ENCODE measurements at regions not wholly inside any gene's neighbourhood (a gene's known extent, or its start where the extent isn't known, plus 50 kb on each side); places are given as distances from the start of the nearest gene placed in this dataset.

DNA sequence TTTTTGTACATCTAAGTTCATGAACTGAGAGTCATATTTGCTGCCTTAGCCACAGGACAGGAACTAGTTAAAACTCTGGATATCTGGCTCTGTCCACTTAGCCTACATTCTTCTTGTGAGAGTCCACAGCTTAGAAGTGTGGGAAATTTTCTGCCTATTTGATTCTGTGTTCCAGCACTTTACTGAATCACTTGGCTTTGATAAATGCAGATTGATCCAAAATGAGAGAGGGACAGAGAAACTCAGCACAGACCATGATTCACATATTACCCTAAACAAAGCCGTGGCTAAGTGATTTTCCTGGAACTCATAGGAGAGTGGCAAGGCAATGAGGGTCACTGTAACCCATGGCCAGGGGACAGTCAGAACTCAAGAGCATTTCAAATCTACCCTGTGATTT is 87.5 kb upstream of the CADPS start:
- POLR2A ChIA-PET = no interaction called here

DNA sequence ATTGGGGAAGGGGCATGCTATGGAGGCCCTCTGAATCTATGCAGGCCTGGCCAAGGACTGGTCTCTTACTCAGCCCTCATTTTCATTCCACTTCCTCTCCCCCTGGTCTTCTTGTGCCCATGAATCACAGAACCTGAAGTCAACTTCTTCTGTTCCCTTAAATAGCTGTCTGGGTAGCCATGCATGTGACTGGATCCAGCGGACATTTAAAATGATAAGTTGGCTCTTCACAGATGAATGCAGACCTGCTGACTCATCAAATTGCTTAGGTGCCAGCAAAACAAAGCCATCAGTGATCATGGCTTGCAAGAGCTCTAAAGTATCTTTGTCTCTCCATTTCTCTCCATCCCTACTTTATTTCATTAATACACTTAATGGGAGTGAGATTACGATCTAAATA is 90.1 kb upstream of the CADPS start:
- ChIA-PET CTCF (no interaction called here), POLR2A (no interaction called here), RAD21 (ENCODE audit: low non-redundant PET in 1 of 2, low total read pairs in 2 of 2, uncharacterized antibody in 2 of 2, unreplicated experiment in 2 of 2) (no interaction called here)
- H3K27me3 ChIP-seq (ENCODE audit: insufficient read depth, low read length) = no peaks in the 10 kb centered on the region
- no peaks in the 10 kb centered on the region for H3K4me1 ChIP-seq (ENCODE audit: control insufficient read depth in 1 of 2, insufficient read depth in 2 of 2, low read length in 2 of 2)
- no peak overlapping the region for H3K4me3 ChIP-seq (replicated peaks in 1 of 2; ENCODE audit: low read depth in 1 of 2, low read length in 2 of 2)
- no peak overlapping the region for H3K4me2 ChIP-seq (ENCODE audit: low read length)
- H3K9ac ChIP-seq (ENCODE audit: low read length) = no peak overlapping the region
- ATAC-seq = no peak
- H4K20me1 ChIP-seq (ENCODE audit: insufficient read depth) = no peaks in the 10 kb centered on the region
- H3K9me3 ChIP-seq (ENCODE audit: control insufficient read depth in 1 of 2, insufficient read depth in 1 of 2, low read depth in 1 of 2, low read length in 2 of 2) = no peaks in the 10 kb centered on the region
- H3K27ac ChIP-seq (ENCODE audit: low read depth, low read length) = no peak overlapping the region
- intact Hi-C loops (cut with micrococcal nuclease) = no loop called here
- no peaks in the 10 kb centered on the region for H3K9me2 ChIP-seq (ENCODE audit: insufficient read depth)
- no TSS peak for BruUV-seq (replicated peaks)
- DNase-seq (ENCODE audit: low read depth, low spot score) = no peak
- H2AFZ ChIP-seq (ENCODE audit: low read depth, low read length, poor library complexity, severe bottlenecking) = no peak overlapping the region
- no peaks in the 10 kb centered on the region for H3K36me3 ChIP-seq (ENCODE audit: control insufficient read depth in 1 of 2, insufficient read depth in 2 of 2, low read length in 2 of 2)
- TF ChIP-seq ELF1 (IDR thresholded peaks at IDR 0.05; ENCODE audit: borderline replicate concordance, low read depth) = no peak
- no peak for TF ChIP-seq CBX3 (IDR thresholded peaks at IDR 0.05; ENCODE audit: low read depth)
- TF ChIP-seq, protein P1, sequence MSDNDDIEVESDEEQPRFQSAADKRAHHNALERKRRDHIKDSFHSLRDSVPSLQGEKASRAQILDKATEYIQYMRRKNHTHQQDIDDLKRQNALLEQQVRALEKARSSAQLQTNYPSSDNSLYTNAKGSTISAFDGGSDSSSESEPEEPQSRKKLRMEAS (IDR thresholded peaks at IDR 0.05) = no peak
- TF ChIP-seq EZH2 (IDR thresholded peaks at IDR 0.05) = no peak
- TF ChIP-seq YY1 (IDR thresholded peaks at IDR 0.05; ENCODE audit: extremely low read depth, insufficient replicate concordance, low read depth, low read length) = no peak
- TF ChIP-seq SP1 (IDR thresholded peaks at IDR 0.05; ENCODE audit: low read depth) = no peak
- no peaks in the 10 kb centered on the region for H3K79me2 ChIP-seq (ENCODE audit: insufficient read depth, low read length)

More for the DNA sequence above, 87.5 kb upstream of the CADPS start:
- DNase-seq (ENCODE audit: low read depth, low spot score) (no peak), ATAC-seq (no peak)
- Histone ChIP-seq H3K4me1 (ENCODE audit: control insufficient read depth in 1 of 2, insufficient read depth in 2 of 2, low read length in 2 of 2) (no peaks in the 10 kb centered on the region), H3K4me3 (replicated peaks in 1 of 2; ENCODE audit: low read depth in 1 of 2, low read length in 2 of 2) (no peak overlapping the region), H3K27ac (ENCODE audit: low read depth, low read length) (no peak overlapping the region), H2AFZ (ENCODE audit: low read depth, low read length, poor library complexity, severe bottlenecking) (no peak overlapping the region), H3K4me2 (ENCODE audit: low read length) (no peak overlapping the region), H4K20me1 (ENCODE audit: insufficient read depth) (no peaks in the 10 kb centered on the region), H3K79me2 (ENCODE audit: insufficient read depth, low read length) (no peaks in the 10 kb centered on the region), H3K9me2 (ENCODE audit: insufficient read depth) (no peaks in the 10 kb centered on the region), H3K9ac (ENCODE audit: low read length) (no peak overlapping the region), H3K36me3 (ENCODE audit: control insufficient read depth in 1 of 2, insufficient read depth in 2 of 2, low read length in 2 of 2) (no peaks in the 10 kb centered on the region), H3K9me3 (ENCODE audit: control insufficient read depth in 1 of 2, insufficient read depth in 1 of 2, low read depth in 1 of 2, low read length in 2 of 2) (no peaks in the 10 kb centered on the region), H3K27me3 (ENCODE audit: insufficient read depth, low read length) (no peaks in the 10 kb centered on the region)
- TF ChIP-seq, protein P1 (IDR thresholded peaks at IDR 0.05) = no peak
- no peak for TF ChIP-seq CBX3 (IDR thresholded peaks at IDR 0.05; ENCODE audit: low read depth)
- TF ChIP-seq EZH2phosphoT487 (IDR thresholded peaks at IDR 0.05; ENCODE audit: borderline replicate concordance) = no peak
- TF ChIP-seq POLR2AphosphoS5 (IDR thresholded peaks at IDR 0.05; ENCODE audit: low read depth, low read length) = no peak
- no peak for TF ChIP-seq RAD21 (IDR thresholded peaks at IDR 0.05; ENCODE audit: low read depth)
- TF ChIP-seq, protein P2, sequence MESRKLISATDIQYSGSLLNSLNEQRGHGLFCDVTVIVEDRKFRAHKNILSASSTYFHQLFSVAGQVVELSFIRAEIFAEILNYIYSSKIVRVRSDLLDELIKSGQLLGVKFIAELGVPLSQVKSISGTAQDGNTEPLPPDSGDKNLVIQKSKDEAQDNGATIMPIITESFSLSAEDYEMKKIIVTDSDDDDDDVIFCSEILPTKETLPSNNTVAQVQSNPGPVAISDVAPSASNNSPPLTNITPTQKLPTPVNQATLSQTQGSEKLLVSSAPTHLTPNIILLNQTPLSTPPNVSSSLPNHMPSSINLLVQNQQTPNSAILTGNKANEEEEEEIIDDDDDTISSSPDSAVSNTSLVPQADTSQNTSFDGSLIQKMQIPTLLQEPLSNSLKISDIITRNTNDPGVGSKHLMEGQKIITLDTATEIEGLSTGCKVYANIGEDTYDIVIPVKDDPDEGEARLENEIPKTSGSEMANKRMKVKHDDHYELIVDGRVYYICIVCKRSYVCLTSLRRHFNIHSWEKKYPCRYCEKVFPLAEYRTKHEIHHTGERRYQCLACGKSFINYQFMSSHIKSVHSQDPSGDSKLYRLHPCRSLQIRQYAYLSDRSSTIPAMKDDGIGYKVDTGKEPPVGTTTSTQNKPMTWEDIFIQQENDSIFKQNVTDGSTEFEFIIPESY (IDR thresholded peaks at IDR 0.05; ENCODE audit: extremely low read depth, insufficient replicate concordance, low read length) = no peak
- no peak for TF ChIP-seq FOSL1 (IDR thresholded peaks at IDR 0.05; ENCODE audit: low read depth)
- TF ChIP-seq, protein P3, sequence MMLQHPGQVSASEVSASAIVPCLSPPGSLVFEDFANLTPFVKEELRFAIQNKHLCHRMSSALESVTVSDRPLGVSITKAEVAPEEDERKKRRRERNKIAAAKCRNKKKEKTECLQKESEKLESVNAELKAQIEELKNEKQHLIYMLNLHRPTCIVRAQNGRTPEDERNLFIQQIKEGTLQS (IDR thresholded peaks at IDR 0.05) = no peak
- RAD21 ChIA-PET (ENCODE audit: low non-redundant PET in 1 of 2, low total read pairs in 2 of 2, uncharacterized antibody in 2 of 2, unreplicated experiment in 2 of 2) = no interaction called here
- intact Hi-C loops (cut with micrococcal nuclease) = no loop called here
- CTCF ChIA-PET = no interaction called here
- BruUV-seq (replicated peaks) = no TSS peak
